ENCODE measurements at regions not wholly inside any gene's neighbourhood (a gene's known extent, or its start where the extent isn't known, plus 50 kb on each side); places are given as distances from the start of the nearest gene placed in this dataset.

- no peak overlapping the region for H3K4me3 Mint-ChIP-seq
- Histone ChIP-seq H3K79me2 (ENCODE audit: insufficient read depth, low read length) (no peaks in the 10 kb centered on the region), H3K14ac (ENCODE audit: insufficient read depth, low read length) (no peak overlapping the region), H3K9me3 (ENCODE audit: control insufficient read depth, low read depth, low read length) (no peaks in the 10 kb centered on the region), H3K4ac (ENCODE audit: low read depth, low read length) (no peak overlapping the region), H2BK120ac (ENCODE audit: low read depth, low read length, poor library complexity, severe bottlenecking) (no peak overlapping the region), H4K8ac (replicated peaks; ENCODE audit: insufficient read length, low read depth, low read length) (no peak overlapping the region), H2AK5ac (ENCODE audit: insufficient read length, low read length) (no peak overlapping the region), H3K23ac (ENCODE audit: insufficient read length, low read depth, low read length) (no peak overlapping the region), H2AFZ (ENCODE audit: low read length) (no peak overlapping the region), H3K27ac (ENCODE audit: insufficient read length, low read depth, low read length) (no peak overlapping the region), H2BK15ac (ENCODE audit: low read depth, low read length) (no peak overlapping the region), H3K9ac (ENCODE audit: extremely low read depth, insufficient read length, low read length) (no peak overlapping the region), H4K5ac (ENCODE audit: insufficient read length, low read depth, low read length) (no peak overlapping the region), H3K4me2 (ENCODE audit: insufficient read depth, insufficient read length, low read length) (no peak overlapping the region), H3K56ac (ENCODE audit: insufficient read length, low read depth, low read length) (no peak overlapping the region), H2BK5ac (ENCODE audit: insufficient read length, low read length) (no peak overlapping the region), H2BK20ac (ENCODE audit: low read depth, low read length, poor library complexity, severe bottlenecking) (no peak overlapping the region), H2BK12ac (ENCODE audit: insufficient read length, low read depth, low read length) (no peak overlapping the region), H3K79me1 (ENCODE audit: insufficient read depth, low read depth, low read length, poor library complexity, severe bottlenecking) (no peaks in the 10 kb centered on the region), H3K18ac (ENCODE audit: insufficient read length, low read depth, low read length) (no peak overlapping the region), H4K91ac (ENCODE audit: insufficient read length, low read depth, low read length) (no peak overlapping the region), H3K4me1 (ENCODE audit: insufficient read depth, low read length) (no peaks in the 10 kb centered on the region), H3T11ph (ENCODE audit: low read length) (no peak overlapping the region), H3K23me2 (ENCODE audit: insufficient read length, low read depth, low read length, poor library complexity, severe bottlenecking) (no peaks in the 10 kb centered on the region), H3K27me3 (ENCODE audit: insufficient read depth, low read length) (no peaks in the 10 kb centered on the region), H4K20me1 (ENCODE audit: control insufficient read depth, insufficient read depth, insufficient read length) (no peaks in the 10 kb centered on the region)
- no peaks in the 10 kb centered on the region for H3K27me3 Mint-ChIP-seq (ENCODE audit: low read depth)
- no CpG with 5 or more reads among the region's 1 CpG for WGBS (ENCODE audit: extremely low coverage, insufficient read length, low lambda C conversion rate)
- no peak for TF ChIP-seq CTCF (conservative IDR thresholded peaks at IDR 0.05)
- H3K27ac Mint-ChIP-seq: no peak overlapping the region
- peaks cover 5 to 8% of the 10 kb centered on the region in 2 experiments for H3K4me1 Mint-ChIP-seq
- DNase-seq: no peak
- peaks cover 24 to 26% of the 10 kb centered on the region in 2 experiments for H3K9me3 Mint-ChIP-seq
- peaks cover 9 to 22% (median 13%) of the 10 kb centered on the region in 3 experiments for H3K36me3 Mint-ChIP-seq (ENCODE audit: insufficient read depth in 1 of 3, low read depth in 3 of 3)
These were observed 298.4 kb upstream of the CDH9 start for GRCh38 chr5:27336817-27337216.

Measured in H9 (cell line).